Common myeloid progenitor, CD34-positive (primary cell): ENCODE measurements at regions not wholly inside any gene's neighbourhood (a gene's known extent, or its start where the extent isn't known, plus 50 kb on each side); places are given as distances from the start of the nearest gene placed in this dataset.
A peak's percentile ranks its signal among the peaks of the same experiment; 100 is the strongest.

ENCODE experiments used
- CTCF ChIA-PET: fragments of 350-600 bp; sonication (Branson Sonifier 250); formaldehyde crosslinking; loops from one replicate; lab custom pipeline; 2021; ENCODE audit warnings: antibody characterized with exemption; lab: Charles Lee
- POLR2A ChIA-PET: fragments of 350-600 bp; sonication (Branson Sonifier 250); formaldehyde crosslinking; loops from one replicate; lab custom pipeline; 2021; ENCODE audit warnings: antibody characterized with exemption; lab: Charles Lee
- DNase-seq, 3 donors: peaks; one replicate each; pipeline versions ENCODE4 v3.0.0 to v3.0.0-alpha.2; 2013
- H3K27ac ChIP-seq, 2 experiments: 1 replicate in 1 of 2; 2 replicates in 1 of 2; pipeline ENCODE4 v1.7.0; 2013; ENCODE audit warnings: inconsistent platforms in 2 of 2, low read length in 2 of 2, mild to moderate bottlenecking in 2 of 2, low read depth in 1 of 2, moderate library complexity in 1 of 2; ENCODE audit not compliant: severe bottlenecking in 2 of 2, insufficient read depth in 1 of 2, poor library complexity in 1 of 2
- H3K27me3 ChIP-seq, 5 experiments: replicated peaks in 2 of 5; 1 replicate in 3 of 5; 2 replicates in 2 of 5; pipeline versions ENCODE4 v1.6.1 to v1.7.0; 2013; ENCODE audit warnings: low read length in 4 of 5, mild to moderate bottlenecking in 2 of 5, moderate library complexity in 2 of 5, inconsistent platforms in 1 of 5; ENCODE audit not compliant: insufficient read depth in 5 of 5, control insufficient read depth in 4 of 5
- H3K36me3 ChIP-seq, 4 experiments: 1 replicate in 2 of 4; 2 replicates in 2 of 4; pipeline versions ENCODE4 v1.6.1 to v1.7.0; 2013; ENCODE audit warnings: low read length in 3 of 4, control low read depth in 1 of 4, mild to moderate bottlenecking in 1 of 4; ENCODE audit not compliant: control insufficient read depth in 4 of 4, insufficient read depth in 4 of 4
- H3K4me1 ChIP-seq, 4 experiments: 1 replicate in 3 of 4; 2 replicates in 1 of 4; pipeline versions ENCODE4 v1.6.1 to v1.7.1; 2013; ENCODE audit warnings: low read length in 3 of 4, mild to moderate bottlenecking in 3 of 4, control low read depth in 1 of 4, inconsistent platforms in 1 of 4, moderate library complexity in 1 of 4; ENCODE audit not compliant: control insufficient read depth in 4 of 4, insufficient read depth in 4 of 4; ENCODE audit errors: control extremely low read depth in 1 of 4
- H3K4me3 ChIP-seq, 7 experiments: 1 replicate in 4 of 7; 2 replicates in 3 of 7; pipeline versions ENCODE4 v1.5.1 to v1.7.0; 2013; ENCODE audit warnings: mild to moderate bottlenecking in 7 of 7, low read length in 6 of 7, moderate library complexity in 6 of 7, inconsistent platforms in 2 of 7, low read depth in 2 of 7, control low read depth in 1 of 7; ENCODE audit not compliant: insufficient read depth in 4 of 7, control insufficient read depth in 1 of 7; ENCODE audit errors: extremely low read depth in 1 of 7
- H3K9me3 ChIP-seq, 5 experiments: 1 replicate in 4 of 5; 2 replicates in 1 of 5; pipeline versions ENCODE4 v1.6.1 to v1.7.1; 2013; ENCODE audit warnings: low read length in 4 of 5, mild to moderate bottlenecking in 2 of 5, inconsistent platforms in 1 of 5, low read depth in 1 of 5, moderate library complexity in 1 of 5; ENCODE audit not compliant: control insufficient read depth in 4 of 5, insufficient read depth in 2 of 5; ENCODE audit errors: control extremely low read depth in 1 of 5
- WGBS: methylation state at CpG from one replicate; pipeline ENCODE4 v1.1.5; 2013; ENCODE audit not compliant: insufficient coverage; 5-methylcytosine and 5-hydroxymethylcytosine counted together

GRCh38 chr1:89454845-89455521 is 69.6 kb upstream of the LRRC8B start:
- no peaks in the 10 kb centered on the region for H3K36me3 ChIP-seq
- ChIA-PET CTCF (interaction anchor here (0.9 to 2.2 kb wide), 7 partner anchors 34 to 481 kb away, joined by 3 to 20 read pairs (median 5); no protein-coding TSS in a partner anchor), POLR2A (no interaction called here)
- no peak overlapping the region for H3K27ac ChIP-seq
- DNase-seq, result peak; percentile 56 to 79 (median 76)
- no peak overlapping the region for H3K4me3 ChIP-seq
- no peaks in the 10 kb centered on the region for H3K4me1 ChIP-seq
- WGBS, result 37% methylated on average over 5 of the region's 7 CpGs
- peaks cover 0 to 27% (median 11%) of the 10 kb centered on the region in 5 experiments for H3K27me3 ChIP-seq
- no peaks in the 10 kb centered on the region for H3K9me3 ChIP-seq

GRCh38 chr1:89457046-89457445 is 67.6 kb upstream of the LRRC8B start:
- Histone ChIP-seq H3K4me1 (peaks cover 0 to 3% (median 1%) of the 10 kb centered on the region in 4 experiments), H3K4me3 (no peak overlapping the region), H3K9me3 (no peaks in the 10 kb centered on the region), H3K36me3 (no peaks in the 10 kb centered on the region), H3K27ac (no peak overlapping the region), H3K27me3 (peaks cover 2 to 37% (median 13%) of the 10 kb centered on the region in 5 experiments)
- POLR2A ChIA-PET, result no interaction called here
- CTCF ChIA-PET, result interaction anchor here (0.8 to 2.3 kb wide), 10 partner anchors 12 to 523 kb away, joined by 3 to 14 read pairs (median 4); no protein-coding TSS in a partner anchor
- no CpG with 5 or more reads among the region's 1 CpG for WGBS
- no peak for DNase-seq

DNA sequence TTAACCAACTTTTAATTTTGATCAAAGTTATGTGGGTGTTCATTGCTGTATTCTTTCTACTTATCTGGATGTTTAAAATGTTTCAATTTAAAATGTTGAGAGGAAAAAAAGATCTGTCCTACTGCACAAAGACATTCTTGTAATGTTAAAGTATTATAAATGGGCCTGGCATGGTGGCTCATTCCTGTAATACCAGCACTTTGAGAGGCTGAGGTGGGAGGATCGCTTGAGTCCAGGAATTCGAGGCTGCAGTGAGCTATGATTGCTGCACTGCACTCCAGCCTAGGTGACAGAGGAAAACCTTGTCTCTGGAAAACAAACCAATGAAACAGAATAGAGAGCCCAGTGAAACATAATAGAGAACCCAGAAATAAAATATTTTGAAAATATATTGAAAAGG is 65.5 kb upstream of the LRRC8B start:
- H3K4me1 ChIP-seq, result peaks cover 0 to 3% (median 1%) of the 10 kb centered on the region in 4 experiments
- no peak for DNase-seq
- POLR2A ChIA-PET, result no interaction called here
- H3K27ac ChIP-seq, result no peak overlapping the region
- 94% methylated on average over 2 of the region's 2 CpGs for WGBS
- H3K4me3 ChIP-seq, result no peak overlapping the region
- no peaks in the 10 kb centered on the region for H3K9me3 ChIP-seq
- H3K36me3 ChIP-seq, result no peaks in the 10 kb centered on the region
- CTCF ChIA-PET, result no interaction called here
- H3K27me3 ChIP-seq, result peaks cover 6 to 56% (median 21%) of the 10 kb centered on the region in 5 experiments

DNA sequence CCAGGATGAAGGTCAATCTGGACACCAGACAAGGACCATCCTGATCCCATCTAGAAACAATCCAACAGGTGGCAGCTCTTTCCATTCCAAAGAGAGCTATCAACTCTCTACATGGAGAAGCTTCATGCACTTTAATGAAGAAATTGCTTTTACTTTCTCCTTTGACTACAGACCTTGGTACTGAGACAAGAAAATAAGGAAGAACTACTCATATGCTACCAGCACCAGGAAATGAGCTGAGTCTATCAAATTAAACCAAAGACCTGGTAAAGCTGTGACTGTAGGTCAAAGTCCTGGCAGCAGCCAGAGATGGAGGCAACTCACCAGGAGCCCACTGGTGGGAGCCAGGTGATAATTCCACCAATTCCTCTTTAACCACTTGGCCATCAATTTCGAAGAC is 64.3 kb upstream of the LRRC8B start:
- ChIA-PET CTCF (interaction anchor here (0.9 kb wide), 1 partner anchor 500 kb away, joined by 3 read pairs; no protein-coding TSS in a partner anchor), POLR2A (no interaction called here)
- no peak overlapping the region for H3K27ac ChIP-seq
- DNase-seq, result peak; percentile 22 to 66 (median 64)
- no peaks in the 10 kb centered on the region for H3K36me3 ChIP-seq
- no peaks in the 10 kb centered on the region for H3K9me3 ChIP-seq
- 100% methylated on average over 1 of the region's 1 CpG for WGBS
- peaks cover 10 to 68% (median 25%) of the 10 kb centered on the region in 5 experiments for H3K27me3 ChIP-seq
- H3K4me3 ChIP-seq, result no peak overlapping the region
- peaks cover 0 to 4% (median 2%) of the 10 kb centered on the region in 4 experiments for H3K4me1 ChIP-seq

GRCh38 chr1:89462250-89462649 is 62.4 kb upstream of the LRRC8B start:
- 63% methylated on average over 3 of the region's 3 CpGs for WGBS
- CTCF ChIA-PET, result no interaction called here
- H3K36me3 ChIP-seq, result no peaks in the 10 kb centered on the region
- peaks cover 3 to 23% (median 11%) of the 10 kb centered on the region in 4 experiments for H3K4me1 ChIP-seq
- H3K27me3 ChIP-seq, result peaks cover 10 to 73% (median 21%) of the 10 kb centered on the region in 5 experiments
- DNase-seq, result no peak
- POLR2A ChIA-PET, result no interaction called here
- H3K27ac ChIP-seq, result no peak overlapping the region
- no peaks in the 10 kb centered on the region for H3K9me3 ChIP-seq
- no peak overlapping the region for H3K4me3 ChIP-seq

- 0% methylated on average over 1 of the region's 2 CpGs for WGBS
- ChIA-PET POLR2A (no interaction called here), CTCF (interaction anchor here (1.4 kb wide), 1 partner anchor 12 kb away, joined by 5 read pairs; no protein-coding TSS in a partner anchor)
- Histone ChIP-seq H3K27me3 (peaks cover 10 to 77% (median 24%) of the 10 kb centered on the region in 5 experiments), H3K4me3 (no peak overlapping the region), H3K9me3 (no peaks in the 10 kb centered on the region), H3K4me1 (peaks cover 3 to 23% (median 11%) of the 10 kb centered on the region in 4 experiments), H3K27ac (no peak overlapping the region), H3K36me3 (no peaks in the 10 kb centered on the region)
- peak; percentile 48 to 85 (median 81) for DNase-seq
Measured at GRCh38 chr1:89464008-89464407, 60.6 kb upstream of the LRRC8B start.

- peaks cover 10 to 80% (median 26%) of the 10 kb centered on the region in 5 experiments for H3K27me3 ChIP-seq
- POLR2A ChIA-PET, result no interaction called here
- H3K27ac ChIP-seq, result no peak overlapping the region
- WGBS, result 100% methylated on average over 1 of the region's 1 CpG
- H3K36me3 ChIP-seq, result no peaks in the 10 kb centered on the region
- no peaks in the 10 kb centered on the region for H3K9me3 ChIP-seq
- no peak overlapping the region for H3K4me3 ChIP-seq
- peaks cover 3 to 23% (median 10%) of the 10 kb centered on the region in 4 experiments for H3K4me1 ChIP-seq
- CTCF ChIA-PET, result interaction anchor here (0.7 to 1.4 kb wide), 4 partner anchors 11 to 53 kb away, joined by 3 to 5 read pairs (median 4); no protein-coding TSS in a partner anchor
- peak in 2 of 3 donors; percentile 49 to 73 for DNase-seq
Measured at GRCh38 chr1:89465201-89465600, 59.4 kb upstream of the LRRC8B start.
